Ovary (tissue), 3 donors: ENCODE measurements at regions not wholly inside any gene's neighbourhood (a gene's known extent, or its start where the extent isn't known, plus 50 kb on each side); places are given as distances from the start of the nearest gene placed in this dataset.

Experiments
- EP300 ChIP-seq: sonication (generic); formaldehyde crosslinking; IDR thresholded peaks from one replicate; pipeline ENCODE4 v1.6.1; 2017; ENCODE audit warnings: antibody characterized with exemption
- POLR2A ChIP-seq: fragments of 450-650 bp; IDR thresholded peaks from one replicate; pipeline ENCODE4 v1.6.1; 2017; ENCODE audit warnings: antibody characterized with exemption, mild to moderate bottlenecking, moderate library complexity
- TF ChIP-seq, protein P1 (sequence below), 3 donors: fragments of 450-650 bp in 2 of 3; fragments of 200-600 bp in 1 of 3; IDR thresholded peaks; one replicate each; pipeline versions ENCODE4 v1.5.1 to v1.8.0; 2016 to 2022; ENCODE audit warnings: antibody characterized with exemption in 3 of 3, mild to moderate bottlenecking in 1 of 3
- donor health status: DM: no; HTN: no; CAD: no.

DNA sequence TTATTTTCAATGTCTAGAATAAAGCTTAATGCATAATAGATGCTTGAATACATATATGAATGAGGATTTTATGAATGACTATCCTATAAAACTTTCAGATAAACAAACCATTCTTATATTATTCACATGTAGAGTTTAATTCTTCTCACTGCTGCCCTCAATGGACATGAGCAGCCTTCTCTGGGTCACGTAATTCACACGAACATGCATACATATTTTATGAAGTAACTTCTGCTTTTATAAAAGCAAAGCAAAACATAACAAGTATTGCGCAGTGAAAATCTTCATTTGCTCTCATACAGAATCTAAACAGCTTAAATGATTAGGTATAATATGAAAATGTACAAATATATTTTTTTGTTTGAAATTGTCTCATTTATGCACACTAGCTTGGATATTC lies 116.7 kb downstream of the TMA16 start:
- no peak for TF ChIP-seq POLR2A
- TF ChIP-seq, protein P1, sequence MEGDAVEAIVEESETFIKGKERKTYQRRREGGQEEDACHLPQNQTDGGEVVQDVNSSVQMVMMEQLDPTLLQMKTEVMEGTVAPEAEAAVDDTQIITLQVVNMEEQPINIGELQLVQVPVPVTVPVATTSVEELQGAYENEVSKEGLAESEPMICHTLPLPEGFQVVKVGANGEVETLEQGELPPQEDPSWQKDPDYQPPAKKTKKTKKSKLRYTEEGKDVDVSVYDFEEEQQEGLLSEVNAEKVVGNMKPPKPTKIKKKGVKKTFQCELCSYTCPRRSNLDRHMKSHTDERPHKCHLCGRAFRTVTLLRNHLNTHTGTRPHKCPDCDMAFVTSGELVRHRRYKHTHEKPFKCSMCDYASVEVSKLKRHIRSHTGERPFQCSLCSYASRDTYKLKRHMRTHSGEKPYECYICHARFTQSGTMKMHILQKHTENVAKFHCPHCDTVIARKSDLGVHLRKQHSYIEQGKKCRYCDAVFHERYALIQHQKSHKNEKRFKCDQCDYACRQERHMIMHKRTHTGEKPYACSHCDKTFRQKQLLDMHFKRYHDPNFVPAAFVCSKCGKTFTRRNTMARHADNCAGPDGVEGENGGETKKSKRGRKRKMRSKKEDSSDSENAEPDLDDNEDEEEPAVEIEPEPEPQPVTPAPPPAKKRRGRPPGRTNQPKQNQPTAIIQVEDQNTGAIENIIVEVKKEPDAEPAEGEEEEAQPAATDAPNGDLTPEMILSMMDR (IDR thresholded peaks at IDR 0.05) = no peak
- no peak for TF ChIP-seq EP300
